Caki2 (cell line): ENCODE measurements at regions not wholly inside any gene's neighbourhood (a gene's known extent, or its start where the extent isn't known, plus 50 kb on each side); places are given as distances from the start of the nearest gene placed in this dataset.

Experiments used
- DNase-seq: peaks from one replicate; pipeline ENCODE4 v3.0.0-alpha.2; 2015; ENCODE audit warnings: low read depth
- in situ Hi-C: cut with HindIII; loops from 2 replicates; pipeline ENCODE4 v1.10.0; 2016; ENCODE audit warnings: low sequenced_read_pairs, low pct_unique_long_range_greater_than_20kb, mixed read lengths

GRCh38 chr2:60098996-60099395 is 454.5 kb downstream of the BCL11A start:
- in situ Hi-C loops: no loop called here
- no peak for DNase-seq

DNA sequence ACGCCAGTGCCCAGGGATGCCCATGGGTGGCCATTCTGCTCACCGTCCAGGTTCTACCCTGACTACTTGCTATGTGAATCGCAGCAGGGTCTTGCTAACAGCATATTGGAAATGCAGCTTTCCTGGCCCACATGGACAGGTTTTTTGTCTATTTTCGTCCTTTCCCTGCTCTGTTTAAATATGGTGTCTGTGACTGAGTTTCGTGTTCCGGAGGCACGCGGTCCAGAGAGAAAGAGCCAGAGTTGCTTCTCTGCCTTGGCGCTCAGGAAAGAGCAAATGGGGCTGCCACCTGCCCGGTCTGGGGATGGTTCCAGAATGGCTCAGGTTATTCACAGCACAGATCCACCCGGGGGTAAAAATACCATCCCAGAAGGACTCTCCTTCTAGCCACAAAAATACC is 456.2 kb downstream of the BCL11A start:
- DNase-seq: no peak
- in situ Hi-C loops: no loop called here

DNA sequence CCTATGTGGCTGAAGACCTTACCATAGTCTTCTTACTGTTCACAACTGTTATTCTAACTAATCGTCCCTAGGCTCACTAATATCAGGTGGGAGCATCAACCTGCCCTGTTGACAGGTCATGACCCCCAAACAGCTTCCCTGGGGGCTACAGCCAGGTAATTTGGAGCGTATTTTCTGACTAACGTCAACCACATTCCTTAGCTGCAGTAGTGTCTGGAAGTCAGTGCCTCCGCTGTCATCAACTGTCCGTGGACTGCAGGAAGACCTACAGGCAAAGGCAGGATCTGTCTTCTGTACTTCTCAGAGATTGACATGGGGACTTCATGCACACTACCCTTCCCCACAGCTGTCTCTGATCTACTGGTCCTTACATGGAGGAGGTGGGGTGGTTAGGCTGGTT is 456.9 kb downstream of the BCL11A start:
- in situ Hi-C loops: no loop called here
- DNase-seq: no peak

GRCh38 chr2:60095903-60096302 is 457.6 kb downstream of the BCL11A start:
- in situ Hi-C loops: no loop called here
- DNase-seq: no peak

- in situ Hi-C loops: no loop called here
- DNase-seq: no peak
These were observed 458.1 kb downstream of the BCL11A start for GRCh38 chr2:60095202-60095815.

DNA sequence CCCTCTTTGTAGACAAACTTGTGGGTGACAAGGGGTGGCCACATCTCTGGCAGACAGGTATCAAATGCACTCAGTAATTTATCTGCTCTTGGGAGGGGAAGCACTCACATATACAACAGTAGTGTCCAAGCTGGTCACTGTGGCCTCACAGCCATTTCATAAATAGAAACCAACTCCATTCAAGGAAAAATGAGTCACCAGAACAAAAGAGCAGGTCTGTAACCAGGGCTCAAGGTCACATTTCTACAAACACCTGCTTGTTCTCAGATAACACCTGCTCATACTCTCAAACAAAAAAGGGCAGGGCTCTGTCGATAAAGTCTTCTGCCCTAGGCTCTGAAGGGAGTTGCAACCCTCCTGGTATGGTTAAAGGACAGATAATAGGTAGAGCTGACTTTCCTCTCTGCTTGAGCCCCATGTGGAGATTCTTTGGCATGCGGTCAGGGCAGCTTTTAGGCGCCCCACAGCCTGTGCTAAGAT is 459.0 kb downstream of the BCL11A start:
- in situ Hi-C loops: no loop called here
- DNase-seq: no peak

- DNase-seq: no peak
- in situ Hi-C loops: no loop called here
These were observed 460.7 kb downstream of the BCL11A start for GRCh38 chr2:60092781-60093180.

DNA sequence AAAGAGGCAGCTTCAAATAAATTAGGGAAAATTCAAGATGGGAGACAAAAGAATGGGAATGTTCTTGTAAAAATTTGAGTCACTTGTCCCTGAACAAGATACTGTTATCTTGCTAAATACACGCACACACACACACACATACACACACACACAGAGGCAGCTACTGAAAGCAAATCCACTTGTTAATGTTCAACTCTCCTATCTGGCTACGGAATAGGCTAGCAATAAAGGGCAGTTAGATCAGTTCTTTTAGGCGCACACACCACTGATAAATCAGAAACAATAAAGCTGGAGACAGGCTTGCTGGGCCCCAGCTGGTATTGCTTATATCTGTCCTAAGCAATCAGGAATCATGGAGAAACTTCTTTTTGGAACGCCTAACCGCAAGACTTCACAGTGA is 461.6 kb downstream of the BCL11A start:
- in situ Hi-C loops: no loop called here

DNA sequence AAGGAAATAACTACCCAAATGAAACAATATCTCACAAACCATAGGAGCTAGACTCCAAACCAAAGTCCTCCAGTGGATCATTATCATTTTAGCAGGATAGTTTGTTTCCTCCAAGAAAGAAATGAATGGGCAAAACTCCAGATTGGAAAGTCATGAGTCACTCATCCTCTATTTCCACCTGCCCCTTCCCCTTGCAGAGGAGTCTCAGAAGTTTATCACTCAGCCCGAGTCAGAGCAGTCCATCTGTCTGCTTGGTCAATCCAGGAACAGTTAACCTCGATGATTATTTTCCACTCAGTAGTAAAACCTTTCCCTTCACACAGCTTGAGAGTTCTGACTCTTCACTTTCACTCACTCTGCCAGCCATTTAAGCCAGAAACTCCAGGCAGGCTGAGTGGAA is 462.2 kb downstream of the BCL11A start:
- no peak for DNase-seq
- in situ Hi-C loops: no loop called here

More for the DNA sequence above, 461.6 kb downstream of the BCL11A start:
- no peak for DNase-seq

- DNase-seq: no peak
- in situ Hi-C loops: no loop called here
These were observed 473.9 kb downstream of the BCL11A start for GRCh38 chr2:60079562-60079961.

DNA sequence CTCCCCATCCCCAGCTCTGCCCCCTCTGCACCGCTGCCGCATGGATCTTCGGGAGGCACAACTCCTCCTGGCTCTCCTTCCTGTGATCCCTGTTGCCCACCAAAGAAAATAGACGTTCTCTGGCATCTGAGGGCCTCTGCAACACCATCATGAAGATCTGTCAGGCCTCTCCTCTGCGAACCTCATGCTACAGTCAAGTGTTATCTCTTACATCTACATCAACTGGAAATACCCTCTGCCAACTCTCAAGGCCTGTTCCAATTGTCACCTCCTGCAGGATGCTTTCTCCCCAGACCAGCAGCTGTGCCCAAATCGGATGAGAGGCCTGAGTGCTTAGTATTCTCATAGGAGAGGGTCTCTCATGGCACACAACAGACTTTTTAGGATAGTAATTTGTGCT is 478.4 kb downstream of the BCL11A start:
- no peak for DNase-seq
- in situ Hi-C loops: no loop called here

DNA sequence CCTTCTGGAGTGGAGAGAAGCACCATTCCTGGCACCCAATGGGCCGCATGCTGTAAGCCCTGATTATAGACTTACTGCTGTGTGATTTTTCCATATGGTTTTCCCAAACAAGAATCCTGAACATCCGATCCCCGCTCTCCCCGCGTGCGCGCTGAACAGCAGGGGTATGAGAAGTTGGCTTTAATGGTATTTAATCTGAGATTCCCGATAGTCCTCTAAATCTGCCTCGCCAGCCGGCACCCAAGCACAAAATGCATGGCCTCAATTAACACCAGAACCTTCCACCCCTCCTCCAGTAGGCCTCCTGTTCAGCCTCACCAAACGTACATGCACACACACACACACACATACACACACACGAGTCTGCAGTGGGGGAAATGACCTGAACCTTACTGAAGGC is 480.3 kb downstream of the BCL11A start:
- in situ Hi-C loops: no loop called here

GRCh38 chr2:60072609-60073008 is 480.8 kb downstream of the BCL11A start:
- DNase-seq: no peak
- in situ Hi-C loops: no loop called here

More for the DNA sequence above, 480.3 kb downstream of the BCL11A start:
- DNase-seq: no peak

DNA sequence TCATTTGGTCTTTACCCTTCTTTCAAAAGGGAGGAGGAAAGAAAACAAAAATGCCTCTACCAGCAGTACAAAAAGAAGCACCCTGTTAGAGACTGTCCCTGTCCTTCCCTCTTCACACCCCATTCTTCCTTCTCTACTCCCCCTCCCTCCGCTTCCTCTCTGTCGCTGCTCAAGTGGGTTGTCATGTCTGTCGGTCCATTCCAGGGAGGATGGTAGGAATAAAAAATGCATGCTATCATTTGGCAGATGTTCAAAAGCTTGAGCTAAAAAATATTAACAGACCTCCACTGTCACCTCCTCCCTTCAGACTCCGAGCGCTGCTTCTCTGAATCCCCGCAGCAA is 482.0 kb downstream of the BCL11A start:
- no peak for DNase-seq
- in situ Hi-C loops: no loop called here

DNA sequence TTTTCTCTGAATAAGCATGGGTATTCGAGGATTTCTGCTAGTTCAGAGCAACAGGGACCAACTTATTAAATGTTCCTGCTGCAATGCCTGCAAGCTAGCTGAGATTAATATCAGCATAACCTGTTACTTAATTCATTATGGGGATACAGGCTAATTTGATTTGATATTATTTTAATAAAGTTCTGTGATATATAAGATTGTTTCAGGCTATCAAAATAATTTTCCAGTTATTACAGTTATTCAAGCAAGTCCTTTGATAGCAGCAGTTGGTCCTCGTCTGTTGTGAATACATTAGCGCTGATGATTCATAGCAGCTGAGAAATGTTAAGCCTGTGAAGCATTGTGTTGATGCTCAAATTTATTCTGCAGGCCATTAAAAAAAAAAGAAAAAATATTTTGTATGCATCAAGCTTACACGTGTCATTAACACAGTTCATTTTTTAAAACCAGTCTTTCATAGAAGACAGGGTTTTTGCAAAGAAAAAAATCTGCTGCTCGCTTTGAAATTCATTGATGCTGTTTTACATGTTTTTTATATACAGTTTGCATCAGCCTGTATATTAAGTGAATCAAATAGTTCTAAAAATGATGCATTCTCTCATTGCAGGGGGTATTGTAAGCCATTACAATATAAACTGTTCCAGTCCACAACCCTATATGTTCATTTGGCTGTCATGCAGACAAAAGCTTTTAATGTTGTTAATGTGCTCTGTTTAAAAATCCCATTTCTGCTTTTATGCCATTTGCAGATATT is 482.5 kb downstream of the BCL11A start:
- DNase-seq: no peak
- in situ Hi-C loops: no loop called here

- in situ Hi-C loops: no loop called here
- no peak for DNase-seq
These were observed 483.3 kb downstream of the BCL11A start for GRCh38 chr2:60070196-60070595.

DNA sequence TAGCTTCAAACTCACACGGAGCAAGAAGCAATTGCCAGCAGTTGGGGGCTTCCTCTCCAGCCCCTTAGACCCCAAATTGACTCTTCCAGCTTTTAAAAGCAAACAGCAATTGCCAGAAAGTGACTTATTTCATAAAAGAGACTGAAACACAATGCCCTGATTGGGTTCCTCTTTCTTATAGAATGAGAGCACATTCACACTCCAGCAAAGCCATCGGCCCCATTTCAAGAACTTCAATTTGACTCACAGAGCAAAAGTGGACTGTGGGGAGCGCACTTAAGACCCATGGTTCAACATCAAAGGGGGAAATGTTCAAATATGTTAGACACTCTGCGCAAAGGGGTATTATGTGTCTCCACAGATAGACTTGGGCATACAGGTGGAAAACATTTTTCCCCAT is 484.7 kb downstream of the BCL11A start:
- DNase-seq: no peak
- in situ Hi-C loops: no loop called here

GRCh38 chr2:60067006-60067405 is 486.4 kb downstream of the BCL11A start:
- no peak for DNase-seq
- in situ Hi-C loops: no loop called here

GRCh38 chr2:60066096-60066839 is 487.2 kb downstream of the BCL11A start:
- in situ Hi-C loops: no loop called here
- DNase-seq: no peak
